ENCODE measurements at regions not wholly inside any gene's neighbourhood (a gene's known extent, or its start where the extent isn't known, plus 50 kb on each side); places are given as distances from the start of the nearest gene placed in this dataset.

GRCh38 chr13:24038405-24038804 lies 122.1 kb upstream of the SPATA13 start:
- Histone ChIP-seq H3K23ac (ENCODE audit: insufficient read length, low read depth, low read length) (no peak overlapping the region), H4K8ac (replicated peaks; ENCODE audit: insufficient read length, low read depth, low read length) (no peak overlapping the region), H2BK5ac (ENCODE audit: insufficient read length, low read length) (no peak overlapping the region), H4K91ac (ENCODE audit: insufficient read length, low read depth, low read length) (no peak overlapping the region), H3K4me1 (ENCODE audit: insufficient read depth, low read length) (peaks cover 2% of the 10 kb centered on the region), H3K9me3 (ENCODE audit: control insufficient read depth, low read depth, low read length) (no peaks in the 10 kb centered on the region), H3K56ac (ENCODE audit: insufficient read length, low read depth, low read length) (no peak overlapping the region), H2AK5ac (ENCODE audit: insufficient read length, low read length) (no peak overlapping the region), H4K20me1 (ENCODE audit: control insufficient read depth, insufficient read depth, insufficient read length) (no peaks in the 10 kb centered on the region), H2AFZ (ENCODE audit: low read length) (no peak overlapping the region), H2BK12ac (ENCODE audit: insufficient read length, low read depth, low read length) (no peak overlapping the region), H3K79me1 (ENCODE audit: insufficient read depth, low read depth, low read length, poor library complexity, severe bottlenecking) (no peaks in the 10 kb centered on the region), H3K18ac (ENCODE audit: insufficient read length, low read depth, low read length) (no peak overlapping the region), H3K9ac (ENCODE audit: extremely low read depth, insufficient read length, low read length) (no peak overlapping the region), H3K4ac (ENCODE audit: low read depth, low read length) (no peak overlapping the region), H3K23me2 (ENCODE audit: insufficient read length, low read depth, low read length, poor library complexity, severe bottlenecking) (no peaks in the 10 kb centered on the region), H3K27ac (ENCODE audit: insufficient read length, low read depth, low read length) (no peak overlapping the region), H3T11ph (ENCODE audit: low read length) (no peak overlapping the region), H3K14ac (ENCODE audit: insufficient read depth, low read length) (no peak overlapping the region), H3K79me2 (ENCODE audit: insufficient read depth, low read length) (no peaks in the 10 kb centered on the region), H3K4me2 (ENCODE audit: insufficient read depth, insufficient read length, low read length) (no peak overlapping the region), H3K27me3 (ENCODE audit: insufficient read depth, low read length) (no peaks in the 10 kb centered on the region; the same call in 1 of the 2 replicates), H2BK15ac (ENCODE audit: low read depth, low read length) (no peak overlapping the region), H2BK20ac (ENCODE audit: low read depth, low read length, poor library complexity, severe bottlenecking) (no peak overlapping the region), H2BK120ac (ENCODE audit: low read depth, low read length, poor library complexity, severe bottlenecking) (no peak overlapping the region), H4K5ac (ENCODE audit: insufficient read length, low read depth, low read length) (no peak overlapping the region)
- no peak for TF ChIP-seq CTCF (conservative IDR thresholded peaks at IDR 0.05)
- no peak for DNase-seq
- Mint-ChIP-seq H3K36me3 (ENCODE audit: insufficient read depth in 1 of 3, low read depth in 3 of 3) (no peaks in the 10 kb centered on the region), H3K27ac (no peak overlapping the region), H3K9me3 (no peaks in the 10 kb centered on the region; a peak in 1 of 5 replicates), H3K4me1 (peaks cover 33 to 41% of the 10 kb centered on the region in 2 experiments), H3K27me3 (ENCODE audit: low read depth) (peaks cover 64% of the 10 kb centered on the region), H3K4me3 (no peak overlapping the region)
- WGBS (ENCODE audit: extremely low coverage, insufficient read length, low lambda C conversion rate): no CpG with 5 or more reads among the region's 9 CpGs
